Stimulated activated CD4-positive, alpha-beta T cell treated with anti-CD3 and anti-CD28 coated beads, Interleukin-15, amount 100 ng/mL, for 24 hours (primary cell): ENCODE measurements at regions not wholly inside any gene's neighbourhood (a gene's known extent, or its start where the extent isn't known, plus 50 kb on each side); places are given as distances from the start of the nearest gene placed in this dataset.
"Not testable (repeated sequence)": the region's sequence is repeated elsewhere in the genome, so short reads cannot be mapped to it uniquely, and the experiment has no call there.

Experiments used
- DNase-seq: peaks from one replicate; pipeline ENCODE4 v3.0.0-alpha.2; 2020

- DNase-seq = not testable (repeated sequence)
These were observed 78.0 kb downstream of the NPIPB11 start for GRCh38 chr16:29328528-29328927.

GRCh38 chr16:29327631-29328408, 78.7 kb downstream of the NPIPB11 start:
- not testable (repeated sequence) for DNase-seq

- DNase-seq = not testable (repeated sequence)
These were observed 80.1 kb downstream of the NPIPB11 start for GRCh38 chr16:29326164-29327125.

GRCh38 chr16:29323725-29324124, 82.8 kb downstream of the NPIPB11 start:
- DNase-seq = not testable (repeated sequence)

GRCh38 chr16:29321585-29321984, 84.9 kb downstream of the NPIPB11 start:
- no peak for DNase-seq

GRCh38 chr16:29321000-29321393, 85.5 kb downstream of the NPIPB11 start:
- no peak for DNase-seq

GRCh38 chr16:29320274-29320999, 86.1 kb downstream of the NPIPB11 start:
- no peak for DNase-seq

GRCh38 chr16:29319726-29320125, 86.8 kb downstream of the NPIPB11 start:
- DNase-seq = no peak

GRCh38 chr16:29318561-29318968, 87.9 kb downstream of the NPIPB11 start:
- DNase-seq = not testable (repeated sequence)

- no peak for DNase-seq
These were observed 88.5 kb downstream of the NPIPB11 start for GRCh38 chr16:29318037-29318436.

- DNase-seq = no peak
These were observed 89.2 kb downstream of the NPIPB11 start for GRCh38 chr16:29317269-29317668.

- no peak for DNase-seq
These were observed 89.7 kb downstream of the NPIPB11 start for GRCh38 chr16:29316761-29317183.

- DNase-seq = no peak
These were observed 90.5 kb downstream of the NPIPB11 start for GRCh38 chr16:29315916-29316517.

GRCh38 chr16:29315046-29315445, 91.5 kb downstream of the NPIPB11 start:
- no peak for DNase-seq

- no peak for DNase-seq
These were observed 92.1 kb downstream of the NPIPB11 start for GRCh38 chr16:29314292-29314934.

GRCh38 chr16:29313559-29314048, 92.9 kb downstream of the NPIPB11 start:
- no peak for DNase-seq

GRCh38 chr16:29312835-29313558, 93.5 kb downstream of the NPIPB11 start:
- DNase-seq = no peak

GRCh38 chr16:29312345-29312675, 94.2 kb downstream of the NPIPB11 start:
- not testable (repeated sequence) for DNase-seq

GRCh38 chr16:29311461-29312344, 94.8 kb downstream of the NPIPB11 start:
- no peak for DNase-seq

GRCh38 chr16:29310852-29311314, 95.6 kb downstream of the NPIPB11 start:
- DNase-seq = no peak
